HEK293 (cell line): ENCODE measurements at regions not wholly inside any gene's neighbourhood (a gene's known extent, or its start where the extent isn't known, plus 50 kb on each side); places are given as distances from the start of the nearest gene placed in this dataset.

ENCODE experiments used
- CTCF ChIA-PET: fragments of 350-600 bp; formaldehyde crosslinking; extraction: SDS; loops from one replicate; lab custom pipeline; 2021; ENCODE audit warnings: antibody characterized with exemption; lab: Yijun Ruan, JAX
- POLR2A ChIA-PET: fragments of 300-600 bp; formaldehyde crosslinking; extraction: SDS; loops from one replicate; lab custom pipeline; 2020; ENCODE audit warnings: antibody characterized with exemption, inconsistent platforms; lab: Yijun Ruan, JAX
- H3K27ac ChIP-seq: fragments of 200-500 bp; sonication (Bioruptor generic); 2 replicates; pipeline ENCODE4 v1.5.1; 2014; ENCODE audit warnings: low read depth, low read length, control low read depth, inconsistent platforms; ENCODE audit errors: extremely low read depth
- H3K36me3 ChIP-seq, 2 experiments: fragments of 200-500 bp in 1 of 2; sonication (Bioruptor generic) in 1 of 2; 1 replicate in 1 of 2; 2 replicates in 1 of 2; pipeline ENCODE4 v1.5.1; 2014 to 2017; ENCODE audit warnings: inconsistent platforms in 2 of 2, low read length in 2 of 2; ENCODE audit not compliant: control insufficient read depth in 2 of 2, insufficient read depth in 1 of 2
- H3K4me1 ChIP-seq: fragments of 200-500 bp; sonication (Bioruptor generic); 2 replicates; pipeline ENCODE4 v1.5.1; 2014; ENCODE audit warnings: mild to moderate bottlenecking, low read length, inconsistent platforms; ENCODE audit not compliant: control insufficient read depth, insufficient read depth
- H3K4me3 ChIP-seq: 2 replicates; pipeline ENCODE4 v1.5.1; 2011; ENCODE audit warnings: low read depth, mild to moderate bottlenecking, control low read depth, low read length, moderate library complexity
- H3K9me3 ChIP-seq: fragments of 200-500 bp; sonication (Bioruptor generic); 2 replicates; pipeline ENCODE4 v1.5.1; 2014; ENCODE audit warnings: low read depth, low read length, inconsistent platforms; ENCODE audit not compliant: control insufficient read depth, insufficient read depth
- FEZF1 ChIP-seq: fragments of 450-650 bp; formaldehyde crosslinking; IDR thresholded peaks from 2 replicates; pipeline ENCODE4 v1.5.1; 2016; ENCODE audit warnings: missing biosample characterization, missing genetic modification characterization
- HOXC10 ChIP-seq: sonication (generic); formaldehyde crosslinking; IDR thresholded peaks from 2 replicates; pipeline ENCODE4 v1.8.1; 2023; ENCODE audit warnings: mild to moderate bottlenecking, missing genetic modification reagents
- IKZF3 ChIP-seq: fragments of 450-650 bp; IDR thresholded peaks from 2 replicates; pipeline ENCODE4 v1.5.0; 2018; ENCODE audit warnings: missing biosample characterization, mild to moderate bottlenecking, missing genetic modification characterization, moderate library complexity
- KLF9 ChIP-seq: fragments of 450-650 bp; formaldehyde crosslinking; IDR thresholded peaks from 2 replicates; pipeline ENCODE4 v1.5.1; 2016; ENCODE audit warnings: missing biosample characterization, missing genetic modification characterization, low read depth
- PRDM4 ChIP-seq: fragments of 450-650 bp; formaldehyde crosslinking; IDR thresholded peaks from 2 replicates; pipeline ENCODE4 v1.5.1; 2017; ENCODE audit warnings: missing biosample characterization, missing genetic modification characterization
- REPIN1 ChIP-seq: fragments of 450-650 bp; formaldehyde crosslinking; IDR thresholded peaks from 2 replicates; pipeline ENCODE4 v1.5.1; 2017; ENCODE audit warnings: missing biosample characterization, missing genetic modification characterization, low read depth
- SP3 ChIP-seq: fragments of 450-650 bp; formaldehyde crosslinking; IDR thresholded peaks from 2 replicates; pipeline ENCODE4 v1.5.1; 2016; ENCODE audit warnings: missing biosample characterization, missing genetic modification characterization
- ZBTB11 ChIP-seq: fragments of 450-650 bp; formaldehyde crosslinking; conservative IDR thresholded peaks from 2 replicates; pipeline ENCODE4 v1.5.1; 2016; ENCODE audit warnings: low read depth, missing biosample characterization, missing genetic modification characterization
- ZBTB20 ChIP-seq: fragments of 450-650 bp; formaldehyde crosslinking; IDR thresholded peaks from 2 replicates; pipeline ENCODE4 v1.5.1; 2016; ENCODE audit warnings: missing biosample characterization, missing genetic modification characterization
- ZFHX2 ChIP-seq: fragments of 450-650 bp; formaldehyde crosslinking; conservative IDR thresholded peaks from 2 replicates; pipeline ENCODE4 v1.5.1; 2016; ENCODE audit warnings: missing biosample characterization, missing genetic modification characterization
- ZFP37 ChIP-seq: fragments of 450-650 bp; formaldehyde crosslinking; IDR thresholded peaks from 2 replicates; pipeline ENCODE4 v1.5.1; 2016; ENCODE audit warnings: missing biosample characterization, missing genetic modification characterization
- ZFP69B ChIP-seq: fragments of 450-650 bp; formaldehyde crosslinking; IDR thresholded peaks from 2 replicates; pipeline ENCODE4 v1.5.1; 2016; ENCODE audit warnings: missing biosample characterization, missing genetic modification characterization
- ZNF121 ChIP-seq: fragments of 450-650 bp; formaldehyde crosslinking; IDR thresholded peaks from 2 replicates; pipeline ENCODE4 v1.5.1; 2016; ENCODE audit warnings: missing biosample characterization, missing genetic modification characterization
- ZNF133 ChIP-seq: fragments of 450-650 bp; formaldehyde crosslinking; IDR thresholded peaks from 2 replicates; pipeline ENCODE4 v1.5.1; 2016; ENCODE audit warnings: missing biosample characterization, missing genetic modification characterization
- ZNF175 ChIP-seq: fragments of 450-650 bp; formaldehyde crosslinking; IDR thresholded peaks from 2 replicates; pipeline ENCODE4 v1.5.1; 2016; ENCODE audit warnings: missing biosample characterization, missing genetic modification characterization
- ZNF18 ChIP-seq: fragments of 450-650 bp; formaldehyde crosslinking; IDR thresholded peaks from 2 replicates; pipeline ENCODE4 v1.5.1; 2016; ENCODE audit warnings: missing biosample characterization, missing genetic modification characterization
- ZNF2 ChIP-seq: fragments of 450-650 bp; formaldehyde crosslinking; IDR thresholded peaks from 2 replicates; pipeline ENCODE4 v1.5.1; 2016; ENCODE audit warnings: missing biosample characterization, missing genetic modification characterization
- ZNF23 ChIP-seq: fragments of 450-650 bp; formaldehyde crosslinking; IDR thresholded peaks from 2 replicates; pipeline ENCODE4 v1.5.1; 2016; ENCODE audit warnings: missing biosample characterization, missing genetic modification characterization, borderline replicate concordance
- ZNF350 ChIP-seq: fragments of 450-650 bp; formaldehyde crosslinking; IDR thresholded peaks from 2 replicates; pipeline ENCODE4 v1.5.0; 2017; ENCODE audit warnings: missing biosample characterization, mild to moderate bottlenecking, missing genetic modification characterization
- ZNF391 ChIP-seq: fragments of 450-650 bp; formaldehyde crosslinking; IDR thresholded peaks from 2 replicates; pipeline ENCODE4 v1.5.1; 2016; ENCODE audit warnings: low read depth, missing biosample characterization, missing genetic modification characterization, borderline replicate concordance
- ZNF48 ChIP-seq: fragments of 450-650 bp; formaldehyde crosslinking; IDR thresholded peaks from 2 replicates; pipeline ENCODE4 v1.5.1; 2016; ENCODE audit warnings: missing biosample characterization, missing genetic modification characterization
- ZNF510 ChIP-seq: fragments of 450-650 bp; formaldehyde crosslinking; IDR thresholded peaks from 2 replicates; pipeline ENCODE4 v1.5.1; 2018; ENCODE audit warnings: mild to moderate bottlenecking, missing genetic modification characterization, missing biosample characterization; ENCODE audit not compliant: insufficient replicate concordance
- ZNF529 ChIP-seq: fragments of 450-650 bp; formaldehyde crosslinking; IDR thresholded peaks from 2 replicates; pipeline ENCODE4 v1.5.1; 2017; ENCODE audit warnings: missing genetic modification characterization, missing biosample characterization; ENCODE audit not compliant: insufficient replicate concordance
- ZNF629 ChIP-seq: fragments of 450-650 bp; formaldehyde crosslinking; IDR thresholded peaks from 2 replicates; pipeline ENCODE4 v1.5.1; 2017; ENCODE audit warnings: missing biosample characterization, missing genetic modification characterization
- ZNF747 ChIP-seq: fragments of 450-650 bp; formaldehyde crosslinking; IDR thresholded peaks from 2 replicates; pipeline ENCODE4 v1.5.1; 2016; ENCODE audit warnings: missing biosample characterization, missing genetic modification characterization
- ZNF768 ChIP-seq: fragments of 450-650 bp; formaldehyde crosslinking; IDR thresholded peaks from 2 replicates; pipeline ENCODE4 v1.5.1; 2018; ENCODE audit warnings: missing biosample characterization, mild to moderate bottlenecking, missing genetic modification characterization
- ZSCAN30 ChIP-seq: fragments of 450-650 bp; IDR thresholded peaks from 2 replicates; pipeline ENCODE4 v1.5.1; 2018; ENCODE audit warnings: missing biosample characterization, mild to moderate bottlenecking, missing genetic modification characterization, moderate library complexity

- TF ChIP-seq HOXC10 (CRISPR knock-in tag) (no peak), ZSCAN30 (tag by site-specific recombination) (no peak), REPIN1 (tag by site-specific recombination) (no peak), KLF9 (no peak), FEZF1 (tag by site-specific recombination) (no peak), ZBTB20 (tag by site-specific recombination) (no peak), IKZF3 (tag by site-specific recombination) (no peak), ZNF350 (no peak), ZNF121 (tag by site-specific recombination) (no peak), ZNF2 (tag by site-specific recombination) (no peak), ZBTB11 (tag by site-specific recombination) (no peak), SP3 (tag by site-specific recombination) (no peak), ZNF529 (tag by site-specific recombination) (no peak)
Observed at GRCh38 chr6:163721922-163722692, 307.6 kb downstream of the QKI start.

GRCh38 chr6:163721435-163721834, 306.9 kb downstream of the QKI start:
- Histone ChIP-seq H3K36me3 (no peaks in the 10 kb centered on the region), H3K4me1 (no peaks in the 10 kb centered on the region), H3K27ac (no peak overlapping the region), H3K9me3 (no peaks in the 10 kb centered on the region), H3K4me3 (no peak overlapping the region)
- CTCF ChIA-PET = interaction anchor here (0.6 to 0.7 kb wide), 2 partner anchors 29 to 1180 kb away, joined by 4 read pairs; no protein-coding TSS in a partner anchor
- TF ChIP-seq ZNF747 (tag by site-specific recombination) = no peak
- TF ChIP-seq ZNF629 (tag by site-specific recombination) = no peak
- TF ChIP-seq ZNF391 = no peak
- no peak for TF ChIP-seq ZFP37 (tag by site-specific recombination)
- no peak for TF ChIP-seq ZNF48 (tag by site-specific recombination)
- no peak for TF ChIP-seq ZNF133
- TF ChIP-seq ZNF510 (tag by site-specific recombination) = no peak
- TF ChIP-seq ZNF23 (tag by site-specific recombination) = no peak
- no peak for TF ChIP-seq ZNF768 (tag by site-specific recombination)
- no peak for TF ChIP-seq ZFP69B (tag by site-specific recombination)
- TF ChIP-seq ZNF175 = no peak
- no peak for TF ChIP-seq ZNF18 (tag by site-specific recombination)
- TF ChIP-seq ZFHX2 (tag by site-specific recombination) = no peak
- TF ChIP-seq PRDM4 = no peak
- no peak for TF ChIP-seq KLF9
- POLR2A ChIA-PET = interaction anchor here (1.2 kb wide), 1 partner anchor 25 kb away, joined by 6 read pairs; no protein-coding TSS in a partner anchor

More at GRCh38 chr6:163721922-163722692, 307.6 kb downstream of the QKI start:
- no peaks in the 10 kb centered on the region for H3K9me3 ChIP-seq
- no peaks in the 10 kb centered on the region for H3K4me1 ChIP-seq
- H3K4me3 ChIP-seq = no peak overlapping the region
- POLR2A ChIA-PET = interaction anchor here (1.2 kb wide), 1 partner anchor 24 kb away, joined by 6 read pairs; no protein-coding TSS in a partner anchor
- CTCF ChIA-PET = interaction anchor here (0.7 kb wide), 1 partner anchor 1179 kb away, joined by 4 read pairs; no protein-coding TSS in a partner anchor
- H3K27ac ChIP-seq = no peak overlapping the region
- H3K36me3 ChIP-seq = no peaks in the 10 kb centered on the region
